GM12892 (cell line): ENCODE measurements at regions not wholly inside any gene's neighbourhood (a gene's known extent, or its start where the extent isn't known, plus 50 kb on each side); places are given as distances from the start of the nearest gene placed in this dataset.

Source experiments
- POLR2A ChIP-seq: IDR thresholded peaks from 2 replicates; pipeline ENCODE4 v1.6.1; 2011; ENCODE audit warnings: low read depth, low read length, control low read depth
- POLR2AphosphoS5 ChIP-seq: IDR thresholded peaks from 2 replicates; pipeline ENCODE4 v1.6.1; 2011; ENCODE audit warnings: low read depth, low read length, control low read depth
- TAF1 ChIP-seq: IDR thresholded peaks from 2 replicates; pipeline ENCODE4 v1.6.1; 2011; ENCODE audit warnings: low read depth, mild to moderate bottlenecking, control low read depth, low read length, borderline replicate concordance

DNA sequence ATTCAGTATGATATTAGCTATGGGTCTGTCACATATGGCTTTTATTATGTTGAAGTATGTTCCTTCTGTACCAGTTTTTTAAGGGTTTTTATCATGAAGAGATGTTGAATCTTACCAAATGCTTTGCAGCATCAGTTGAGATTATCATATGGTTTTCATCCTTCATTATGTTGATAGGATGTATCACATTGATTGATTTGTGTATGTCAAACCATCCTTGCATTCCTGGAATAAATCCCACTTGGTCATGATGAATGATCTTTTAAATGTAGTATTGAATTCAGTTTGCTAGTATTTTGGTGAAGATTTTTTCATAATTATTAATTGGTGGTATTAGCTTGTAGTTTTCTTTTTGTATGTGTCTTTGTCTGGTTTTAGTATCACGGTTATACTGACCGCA, 185.9 kb downstream of the MBL2 start:
- TF ChIP-seq POLR2A (no peak), POLR2AphosphoS5 (no peak), TAF1 (no peak)
